Coronary artery (tissue), 2 donors: ENCODE measurements at regions not wholly inside any gene's neighbourhood (a gene's known extent, or its start where the extent isn't known, plus 50 kb on each side); places are given as distances from the start of the nearest gene placed in this dataset.

Source experiments
- DNase-seq: peaks from one replicate; pipeline ENCODE4 v3.0.0-alpha.2; 2017; ENCODE audit warnings: low spot score
- H3K27ac ChIP-seq, 2 donors: fragments of 200-600 bp; sonication (generic); one replicate each; pipeline ENCODE4 v1.5.1; 2016 to 2019
- H3K4me3 ChIP-seq: fragments of 200-600 bp; sonication (generic); 2 replicates; pipeline ENCODE4 v1.5.1; 2016; ENCODE audit warnings: mild to moderate bottlenecking, moderate library complexity
- CTCF ChIP-seq: fragments of 200-600 bp; sonication (generic); IDR thresholded peaks from one replicate; pipeline ENCODE4 v1.5.1; 2019; ENCODE audit warnings: antibody characterized with exemption

GRCh38 chr3:194777729-194778128 is 92.0 kb downstream of the FAM43A start:
- Histone ChIP-seq H3K4me3 (no peak overlapping the region), H3K27ac (no peak overlapping the region)
- DNase-seq: no peak
- TF ChIP-seq CTCF: no peak

GRCh38 chr3:194779729-194780224 is 94.1 kb downstream of the FAM43A start:
- DNase-seq: no peak
- no peak overlapping the region for H3K4me3 ChIP-seq
- no peak for TF ChIP-seq CTCF
- no peak overlapping the region for H3K27ac ChIP-seq

GRCh38 chr3:194780706-194781105 is 95.0 kb downstream of the FAM43A start:
- TF ChIP-seq CTCF: no peak
- no peak overlapping the region for H3K27ac ChIP-seq
- H3K4me3 ChIP-seq: no peak overlapping the region
- DNase-seq: no peak

- Histone ChIP-seq H3K4me3 (no peak overlapping the region), H3K27ac (no peak overlapping the region)
- no peak for DNase-seq
- no peak for TF ChIP-seq CTCF
These were observed 95.9 kb downstream of the FAM43A start for GRCh38 chr3:194781617-194782016.

GRCh38 chr3:194782698-194783404 is 97.2 kb downstream of the FAM43A start:
- TF ChIP-seq CTCF: no peak
- no peak for DNase-seq
- Histone ChIP-seq H3K27ac (peak overlapping the region in 1 of 2 donors; percentile 35), H3K4me3 (no peak overlapping the region)

GRCh38 chr3:194784361-194784760 is 98.7 kb downstream of the FAM43A start:
- Histone ChIP-seq H3K27ac (no peak overlapping the region), H3K4me3 (no peak overlapping the region)
- no peak for TF ChIP-seq CTCF
- DNase-seq: no peak

- no peak for TF ChIP-seq CTCF
- no peak overlapping the region for H3K27ac ChIP-seq
- DNase-seq: peak; percentile 58
These were observed 99.6 kb downstream of the FAM43A start for GRCh38 chr3:194785315-194785714.

More at GRCh38 chr3:194785315-194785714, 99.6 kb downstream of the FAM43A start:
- no peak overlapping the region for H3K4me3 ChIP-seq
